Thoracic aorta (tissue), 2 donors: ENCODE measurements at regions not wholly inside any gene's neighbourhood (a gene's known extent, or its start where the extent isn't known, plus 50 kb on each side); places are given as distances from the start of the nearest gene placed in this dataset.

Experiments used
- ATAC-seq: fragments of 150-250 bp; one replicate; pipeline ENCODE4 v1.8.0; 2017; ENCODE audit warnings: low read depth; ENCODE audit not compliant: insufficient number of reproducible peaks, low FRiP score
- DNase-seq: peaks from one replicate; pipeline ENCODE4 v3.0.0-alpha.2; 2020; ENCODE audit warnings: low spot score
- H3K27ac ChIP-seq, 2 donors: fragments of 200-600 bp; sonication (generic); 1 replicate in 1 of 2; 2 replicates in 1 of 2; pipeline ENCODE4 v1.5.1; 2016; ENCODE audit warnings: mild to moderate bottlenecking in 2 of 2, moderate library complexity in 2 of 2
- H3K27me3 ChIP-seq: fragments of 200-600 bp; sonication (generic); replicated peaks from 2 replicates; pipeline ENCODE4 v1.6.0; 2016; ENCODE audit warnings: mild to moderate bottlenecking; ENCODE audit not compliant: insufficient read depth
- H3K36me3 ChIP-seq: fragments of 200-600 bp; sonication (generic); one replicate; pipeline ENCODE4 v1.5.1; 2016
- H3K4me1 ChIP-seq, 2 donors: fragments of 200-600 bp; sonication (generic); 1 replicate in 1 of 2; 2 replicates in 1 of 2; pipeline versions ENCODE4 v1.5.1 to v1.6.0; 2016; ENCODE audit warnings: low read depth in 2 of 2, mild to moderate bottlenecking in 1 of 2; ENCODE audit not compliant: control insufficient read depth in 1 of 2
- H3K4me3 ChIP-seq: fragments of 200-600 bp; sonication (generic); 2 replicates; pipeline ENCODE4 v1.5.1; 2016; ENCODE audit warnings: mild to moderate bottlenecking
- H3K9me3 ChIP-seq: fragments of 200-600 bp; sonication (generic); 2 replicates; pipeline ENCODE4 v1.5.1; 2016
- TF ChIP-seq, protein P1 (sequence below): fragments of 200-600 bp; sonication (generic); IDR thresholded peaks from one replicate; pipeline ENCODE4 v1.5.1; 2019; ENCODE audit warnings: antibody characterized with exemption

DNA sequence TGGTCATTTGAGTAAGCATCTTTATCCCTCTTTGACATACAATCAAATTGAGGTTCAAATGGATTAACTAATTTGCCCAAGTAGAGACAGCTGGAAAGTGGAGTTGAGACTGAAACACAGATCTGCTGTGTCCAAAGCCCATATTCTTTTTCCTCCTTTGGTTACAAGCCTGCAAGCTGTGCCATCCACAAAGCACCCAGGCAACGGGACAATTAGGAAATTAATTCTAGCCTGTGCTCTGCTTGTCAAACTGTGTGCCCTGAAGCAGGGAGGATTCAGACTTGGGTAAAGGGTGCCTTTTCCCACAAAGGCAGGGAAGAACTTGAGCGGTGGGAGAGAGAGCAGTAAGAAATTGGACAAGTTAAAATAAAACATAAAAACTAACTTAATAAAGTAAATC lies 127.9 kb downstream of the DTWD1 start:
- ATAC-seq (no peak), DNase-seq (no peak)
- Histone ChIP-seq H3K27me3 (no peaks in the 10 kb centered on the region), H3K9me3 (no peaks in the 10 kb centered on the region), H3K36me3 (no peaks in the 10 kb centered on the region), H3K4me3 (no peak overlapping the region), H3K4me1 (no peaks in the 10 kb centered on the region), H3K27ac (no peak overlapping the region)
- TF ChIP-seq, protein P1, sequence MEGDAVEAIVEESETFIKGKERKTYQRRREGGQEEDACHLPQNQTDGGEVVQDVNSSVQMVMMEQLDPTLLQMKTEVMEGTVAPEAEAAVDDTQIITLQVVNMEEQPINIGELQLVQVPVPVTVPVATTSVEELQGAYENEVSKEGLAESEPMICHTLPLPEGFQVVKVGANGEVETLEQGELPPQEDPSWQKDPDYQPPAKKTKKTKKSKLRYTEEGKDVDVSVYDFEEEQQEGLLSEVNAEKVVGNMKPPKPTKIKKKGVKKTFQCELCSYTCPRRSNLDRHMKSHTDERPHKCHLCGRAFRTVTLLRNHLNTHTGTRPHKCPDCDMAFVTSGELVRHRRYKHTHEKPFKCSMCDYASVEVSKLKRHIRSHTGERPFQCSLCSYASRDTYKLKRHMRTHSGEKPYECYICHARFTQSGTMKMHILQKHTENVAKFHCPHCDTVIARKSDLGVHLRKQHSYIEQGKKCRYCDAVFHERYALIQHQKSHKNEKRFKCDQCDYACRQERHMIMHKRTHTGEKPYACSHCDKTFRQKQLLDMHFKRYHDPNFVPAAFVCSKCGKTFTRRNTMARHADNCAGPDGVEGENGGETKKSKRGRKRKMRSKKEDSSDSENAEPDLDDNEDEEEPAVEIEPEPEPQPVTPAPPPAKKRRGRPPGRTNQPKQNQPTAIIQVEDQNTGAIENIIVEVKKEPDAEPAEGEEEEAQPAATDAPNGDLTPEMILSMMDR: no peak

DNA sequence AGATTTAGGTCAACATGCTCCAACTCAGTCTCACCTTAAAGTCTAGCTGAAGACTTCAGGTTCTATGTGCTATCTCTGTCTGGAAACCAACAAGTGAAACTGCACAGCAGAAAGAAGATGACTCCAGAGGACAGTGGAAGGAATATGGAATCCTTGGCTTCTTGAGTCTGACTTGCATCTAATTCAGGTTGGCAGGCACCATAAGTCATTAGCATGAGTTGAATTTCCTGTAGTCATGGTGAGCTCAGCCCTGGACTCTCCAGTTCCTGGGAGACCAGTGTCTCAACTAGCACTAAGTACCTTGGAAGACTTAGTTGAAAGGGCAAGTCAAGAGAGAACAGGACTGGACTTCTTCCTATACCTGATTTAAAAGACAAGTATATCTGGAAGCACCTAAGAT lies 129.7 kb downstream of the DTWD1 start:
- no peaks in the 10 kb centered on the region for H3K27me3 ChIP-seq
- no peak for ATAC-seq
- TF ChIP-seq, protein P1: no peak
- no peaks in the 10 kb centered on the region for H3K4me1 ChIP-seq
- H3K9me3 ChIP-seq: no peaks in the 10 kb centered on the region
- no peak for DNase-seq
- no peaks in the 10 kb centered on the region for H3K36me3 ChIP-seq
- no peak overlapping the region for H3K27ac ChIP-seq
- no peak overlapping the region for H3K4me3 ChIP-seq

DNA sequence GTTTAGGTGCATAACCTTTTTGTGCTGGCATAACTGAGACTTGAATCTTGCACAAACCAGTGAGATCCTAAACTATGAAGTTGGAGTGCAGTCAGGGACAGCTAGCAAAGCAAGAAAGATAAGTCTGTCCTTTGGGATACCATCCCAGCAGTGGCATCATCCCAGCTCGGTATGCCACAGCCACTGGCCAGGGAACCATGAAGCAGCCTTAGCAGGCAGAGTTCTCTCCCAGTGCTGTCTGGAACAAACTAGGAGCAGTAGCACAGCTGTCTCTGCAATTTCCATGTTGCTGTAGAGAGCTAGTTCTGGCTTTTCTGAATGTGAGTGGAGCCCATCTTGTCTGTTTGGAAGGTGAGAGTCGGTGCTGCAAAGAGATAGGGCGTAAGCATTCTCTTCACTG lies 130.3 kb downstream of the DTWD1 start:
- Histone ChIP-seq H3K27ac (no peak overlapping the region), H3K9me3 (no peaks in the 10 kb centered on the region), H3K4me3 (no peak overlapping the region), H3K4me1 (peaks cover 0 to 3% of the 10 kb centered on the region in 2 donors), H3K27me3 (no peaks in the 10 kb centered on the region), H3K36me3 (no peaks in the 10 kb centered on the region)
- ATAC-seq: no peak
- no peak for DNase-seq
- TF ChIP-seq, protein P1: no peak

DNA sequence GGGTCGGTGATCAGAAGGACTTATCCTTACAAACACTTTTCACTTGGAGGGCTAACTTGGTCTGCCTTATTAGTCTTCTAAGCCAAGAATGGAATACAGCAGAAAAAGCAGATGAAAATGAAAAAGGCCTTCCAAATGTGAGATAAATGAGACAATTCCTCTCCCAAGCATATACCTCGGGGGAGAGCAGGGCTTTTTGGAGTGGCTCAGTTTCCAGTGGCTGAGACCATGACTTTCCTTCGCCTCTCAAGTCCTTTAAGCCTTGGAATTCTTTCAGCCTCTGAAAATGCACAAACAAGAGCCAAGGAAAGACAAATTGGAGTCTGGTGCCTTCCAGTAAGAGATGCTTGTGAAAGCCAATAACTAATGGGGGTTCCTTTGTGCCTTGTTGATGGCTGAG lies 130.9 kb downstream of the DTWD1 start:
- no peaks in the 10 kb centered on the region for H3K36me3 ChIP-seq
- H3K4me3 ChIP-seq: no peak overlapping the region
- DNase-seq (no peak), ATAC-seq (no peak)
- H3K9me3 ChIP-seq: no peaks in the 10 kb centered on the region
- H3K27me3 ChIP-seq: no peaks in the 10 kb centered on the region
- TF ChIP-seq, protein P1: no peak
- H3K4me1 ChIP-seq: peaks cover 0 to 7% of the 10 kb centered on the region in 2 donors
- H3K27ac ChIP-seq: no peak overlapping the region

DNA sequence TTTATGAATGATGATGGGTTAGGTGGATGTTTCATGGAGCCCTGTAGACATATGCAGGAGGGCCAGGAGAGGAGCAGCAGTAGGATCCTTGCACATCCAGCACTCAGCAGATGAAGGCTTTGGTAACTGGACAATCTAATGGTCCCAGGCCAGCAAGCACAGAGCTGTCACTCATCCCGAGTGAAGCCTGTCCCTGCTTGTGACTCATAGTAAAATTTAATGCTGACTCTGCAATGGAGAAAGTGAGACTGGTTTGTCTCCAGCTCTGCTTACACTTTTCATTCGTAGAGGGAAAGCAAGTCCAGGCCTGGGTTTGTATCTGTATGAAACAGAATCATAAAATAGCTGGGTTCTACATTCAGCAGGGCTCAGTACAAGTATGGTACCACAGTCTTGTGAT lies 131.7 kb downstream of the DTWD1 start:
- DNase-seq: no peak
- peaks cover 0 to 7% of the 10 kb centered on the region in 2 donors for H3K4me1 ChIP-seq
- H3K4me3 ChIP-seq: no peak overlapping the region
- no peak overlapping the region for H3K27ac ChIP-seq
- H3K9me3 ChIP-seq: no peaks in the 10 kb centered on the region
- ATAC-seq: no peak
- TF ChIP-seq, protein P1: no peak
- no peaks in the 10 kb centered on the region for H3K27me3 ChIP-seq
- no peaks in the 10 kb centered on the region for H3K36me3 ChIP-seq
